ENCODE measurements at regions not wholly inside any gene's neighbourhood (a gene's known extent, or its start where the extent isn't known, plus 50 kb on each side); places are given as distances from the start of the nearest gene placed in this dataset.

DNA sequence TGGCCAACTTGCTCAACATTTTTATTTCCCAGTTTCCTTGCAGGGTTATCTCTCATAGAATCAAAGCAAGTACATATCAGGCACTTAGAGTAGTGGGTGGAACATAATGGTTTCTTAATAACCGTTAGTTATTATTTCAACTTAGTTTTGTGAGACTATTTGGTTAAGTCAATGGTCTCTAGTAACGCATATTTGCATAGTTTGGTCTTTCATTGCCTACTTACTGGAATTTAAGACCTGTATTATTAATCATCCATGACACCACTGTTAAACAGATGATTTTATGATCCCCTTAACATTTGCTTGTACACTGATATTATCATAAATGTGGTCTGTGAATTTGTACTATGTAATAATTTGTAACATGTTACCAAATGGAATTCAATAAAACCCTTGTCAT lies 70.9 kb upstream of the SMIM31 start:
- no peak for TF ChIP-seq POLR2A (IDR thresholded peaks at IDR 0.05)
- TF ChIP-seq CTCF (IDR thresholded peaks at IDR 0.05) = no peak
